GM23338 (cell line): ENCODE measurements at regions not wholly inside any gene's neighbourhood (a gene's known extent, or its start where the extent isn't known, plus 50 kb on each side); places are given as distances from the start of the nearest gene placed in this dataset.

Experiments used
- ATAC-seq: fragments of 200-7000 bp; cut with Tn5 transposase; 3 replicates; pipeline ENCODE4 v1.9.1; 2020
- DNase-seq: peaks from one replicate; pipeline ENCODE4 v3.0.0-alpha.2; 2015; ENCODE audit warnings: low spot score
- H2AFZ ChIP-seq: fragments of 200-600 bp; sonication (generic); 2 replicates; pipeline ENCODE4 v1.8.0; 2016; ENCODE audit warnings: antibody characterized with exemption, mild to moderate bottlenecking, moderate library complexity
- H3F3A ChIP-seq: fragments of 200-600 bp; sonication (generic); replicated peaks from 2 replicates; pipeline ENCODE4 v1.8.0; 2017; ENCODE audit warnings: antibody characterized with exemption, mixed run types, low read depth
- H3K27ac ChIP-seq: fragments of 200-600 bp; sonication (generic); 2 replicates; pipeline ENCODE4 v1.6.1; 2016; ENCODE audit warnings: low read depth
- H3K27me3 ChIP-seq: fragments of 200-600 bp; sonication (generic); 2 replicates; pipeline ENCODE4 v1.8.0; 2016; ENCODE audit warnings: mild to moderate bottlenecking, mixed run types, moderate library complexity; ENCODE audit not compliant: insufficient read depth
- H3K36me3 ChIP-seq: fragments of 200-600 bp; sonication (generic); 2 replicates; pipeline ENCODE4 v1.8.0; 2016; ENCODE audit warnings: mild to moderate bottlenecking; ENCODE audit not compliant: insufficient read depth
- H3K4me1 ChIP-seq: fragments of 200-600 bp; sonication (generic); 2 replicates; pipeline ENCODE4 v1.8.0; 2016; ENCODE audit warnings: mild to moderate bottlenecking, moderate library complexity; ENCODE audit not compliant: insufficient read depth
- H3K4me2 ChIP-seq: fragments of 200-600 bp; sonication (generic); 2 replicates; pipeline ENCODE4 v1.7.1; 2017; ENCODE audit warnings: mixed run types
- H3K4me3 ChIP-seq: fragments of 200-600 bp; sonication (generic); 2 replicates; pipeline ENCODE4 v1.6.1; 2016; ENCODE audit warnings: mixed run types
- H3K79me2 ChIP-seq: fragments of 200-600 bp; sonication (generic); replicated peaks from 2 replicates; pipeline ENCODE4 v1.8.0; 2017; ENCODE audit warnings: mild to moderate bottlenecking; ENCODE audit not compliant: insufficient read depth
- H3K9me2 ChIP-seq: fragments of 200-600 bp; sonication (generic); 2 replicates; pipeline ENCODE4 v1.8.0; 2017; ENCODE audit not compliant: insufficient read depth
- H4K20me1 ChIP-seq: fragments of 200-600 bp; sonication (generic); replicated peaks from 2 replicates; pipeline ENCODE4 v1.8.0; 2017; ENCODE audit warnings: mild to moderate bottlenecking; ENCODE audit not compliant: insufficient read depth
- H3K27ac Mint-ChIP-seq: 2 replicates; pipeline ENCODE4 v1.8.0; 2020; ENCODE audit warnings: inconsistent platforms, mild to moderate bottlenecking, moderate library complexity, mixed read lengths
- H3K27me3 Mint-ChIP-seq: 3 replicates; pipeline ENCODE4 v1.8.0; 2022; ENCODE audit warnings: low read depth, mild to moderate bottlenecking, moderate library complexity, mixed read lengths, inconsistent platforms; ENCODE audit not compliant: insufficient read depth, poor library complexity
- H3K36me3 Mint-ChIP-seq: 3 replicates; pipeline ENCODE4 v1.8.0; 2021; ENCODE audit warnings: low read depth, mild to moderate bottlenecking, inconsistent platforms, moderate library complexity, mixed read lengths
- H3K4me1 Mint-ChIP-seq: 3 replicates; pipeline ENCODE4 v1.8.0; 2020; ENCODE audit warnings: mild to moderate bottlenecking, inconsistent platforms, mixed read lengths
- H3K4me3 Mint-ChIP-seq: 3 replicates; pipeline ENCODE4 v1.8.0; 2021; ENCODE audit warnings: moderate library complexity, mild to moderate bottlenecking, inconsistent platforms, mixed read lengths
- H3K9me3 Mint-ChIP-seq: 3 replicates; pipeline ENCODE4 v1.8.0; 2020; ENCODE audit warnings: moderate library complexity, mild to moderate bottlenecking, inconsistent platforms, mixed read lengths
- CREB1 ChIP-seq: fragments of 250-450 bp; sonication (Bioruptor Pico); IDR thresholded peaks from 2 replicates; pipeline ENCODE4 v1.5.0; 2020; ENCODE audit warnings: low read depth, mild to moderate bottlenecking, moderate library complexity
- CTCF ChIP-seq, 2 experiments: fragments of 200-600 bp in 1 of 2; sonication (generic) in 1 of 2; conservative IDR thresholded peaks; 2 replicates each; pipeline versions ENCODE4 v1.5.1 to v1.6.1; 2016 to 2017; ENCODE audit warnings: antibody characterized with exemption in 2 of 2, low read depth in 2 of 2, mild to moderate bottlenecking in 2 of 2, moderate library complexity in 1 of 2
- ETS1 ChIP-seq: IDR thresholded peaks from 2 replicates; pipeline ENCODE4 v1.6.1; 2016; ENCODE audit warnings: antibody characterized with exemption
- EZH2 ChIP-seq: fragments of 200-600 bp; sonication (generic); IDR thresholded peaks from one replicate; pipeline ENCODE4 v1.8.0; 2017; ENCODE audit warnings: antibody characterized with exemption, mild to moderate bottlenecking, low read depth; ENCODE audit not compliant: unreplicated experiment
- EZH2phosphoT487 ChIP-seq: fragments of 200-600 bp; sonication (generic); IDR thresholded peaks from one replicate; pipeline ENCODE4 v1.8.1; 2018; ENCODE audit warnings: antibody characterized with exemption; ENCODE audit not compliant: unreplicated experiment
- JUNB ChIP-seq: IDR thresholded peaks from one replicate; pipeline ENCODE4 v1.6.1; 2016; ENCODE audit warnings: antibody characterized with exemption; ENCODE audit not compliant: unreplicated experiment
- NANOG ChIP-seq: IDR thresholded peaks from 2 replicates; pipeline ENCODE4 v1.6.1; 2016; ENCODE audit warnings: antibody characterized with exemption, borderline replicate concordance
- POLR2AphosphoS5 ChIP-seq: IDR thresholded peaks from 2 replicates; pipeline ENCODE4 v1.6.1; 2016; ENCODE audit warnings: antibody characterized with exemption, low read depth
- REST ChIP-seq: IDR thresholded peaks from one replicate; pipeline ENCODE4 v1.6.1; 2018; ENCODE audit warnings: antibody characterized with exemption; ENCODE audit not compliant: unreplicated experiment
- STAT1 ChIP-seq: IDR thresholded peaks from one replicate; pipeline ENCODE4 v1.6.1; 2016; ENCODE audit warnings: antibody characterized with exemption; ENCODE audit not compliant: unreplicated experiment
- ZNF114 ChIP-seq: fragments of 250-450 bp; sonication (Bioruptor Pico); IDR thresholded peaks from 2 replicates; pipeline ENCODE4 v1.5.0; 2020; ENCODE audit warnings: mild to moderate bottlenecking, moderate library complexity
- ZNF331 ChIP-seq: fragments of 250-450 bp; sonication (Bioruptor Pico); IDR thresholded peaks from 2 replicates; pipeline ENCODE4 v1.5.0; 2020; ENCODE audit warnings: low read depth, mild to moderate bottlenecking, moderate library complexity
- ZNF462 ChIP-seq: fragments of 250-450 bp; sonication (Bioruptor Pico); IDR thresholded peaks from 2 replicates; pipeline ENCODE4 v1.5.0; 2020; ENCODE audit warnings: mild to moderate bottlenecking, moderate library complexity

GRCh38 chr3:3301476-3301875 lies 122.0 kb upstream of the CRBN start:
- no peaks in the 10 kb centered on the region for H4K20me1 ChIP-seq
- Mint-ChIP-seq H3K36me3 (peaks cover 35% of the 10 kb centered on the region), H3K27ac (no peak overlapping the region), H3K9me3 (peaks cover 97% of the 10 kb centered on the region), H3K4me1 (no peaks in the 10 kb centered on the region), H3K4me3 (no peak overlapping the region), H3K27me3 (peaks cover 1% of the 10 kb centered on the region)
- no peak overlapping the region for H3K27ac ChIP-seq
- H3F3A ChIP-seq = no peaks in the 10 kb centered on the region
- no peaks in the 10 kb centered on the region; the same call in 1 of the 2 replicates for H3K36me3 ChIP-seq
- H3K27me3 ChIP-seq = no peaks in the 10 kb centered on the region
- H3K79me2 ChIP-seq = no peaks in the 10 kb centered on the region
- no peak overlapping the region for H3K4me2 ChIP-seq
- no peaks in the 10 kb centered on the region for H3K9me2 ChIP-seq
- no peak overlapping the region for H3K4me3 ChIP-seq
- ATAC-seq = no peak
- no peaks in the 10 kb centered on the region; the same call in 1 of the 2 replicates for H3K4me1 ChIP-seq
- no peak for DNase-seq
- no peak overlapping the region for H2AFZ ChIP-seq
- TF ChIP-seq CREB1 (CRISPR knock-in tag) (no peak), POLR2AphosphoS5 (no peak), ETS1 (no peak), STAT1 (no peak), JUNB (no peak), ZNF331 (no peak), CTCF (conservative IDR thresholded peaks at IDR 0.05; ENCODE audit: low read depth in 2 of 2) (no peak), ZNF462 (CRISPR knock-in tag) (no peak), ZNF114 (CRISPR knock-in tag) (no peak), NANOG (no peak), EZH2phosphoT487 (no peak), EZH2 (no peak), REST (no peak)
